ENCODE measurements at regions not wholly inside any gene's neighbourhood (a gene's known extent, or its start where the extent isn't known, plus 50 kb on each side); places are given as distances from the start of the nearest gene placed in this dataset.

DNA sequence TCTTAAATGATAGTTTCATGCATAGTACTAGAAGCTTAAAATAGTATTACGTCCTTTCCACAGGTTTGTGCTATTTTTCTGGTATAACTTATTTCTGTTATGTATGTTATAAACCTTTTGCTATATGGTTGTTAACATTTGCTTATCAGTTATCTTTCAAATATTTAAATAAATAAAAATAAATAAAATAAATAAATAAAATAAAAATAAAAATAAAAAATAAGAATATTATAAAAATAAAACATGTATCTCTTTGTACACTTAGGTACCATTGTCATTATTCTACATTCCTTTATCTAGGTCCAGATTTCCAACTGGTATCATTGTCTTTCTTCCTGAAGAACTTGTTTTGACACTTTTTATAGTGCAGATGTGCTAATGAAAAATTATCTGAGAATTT, 1310.4 kb upstream of the SLC10A2 start:
- DNase-seq (ENCODE audit: low spot score) (no peak), ATAC-seq (ENCODE audit: low read depth) (no peak)
- no peaks in the 10 kb centered on the region for H3K9me3 ChIP-seq (ENCODE audit: severe bottlenecking)
- H3K4me1 ChIP-seq (ENCODE audit: insufficient read depth, poor library complexity, severe bottlenecking) = no peaks in the 10 kb centered on the region
- TF ChIP-seq, protein P1, sequence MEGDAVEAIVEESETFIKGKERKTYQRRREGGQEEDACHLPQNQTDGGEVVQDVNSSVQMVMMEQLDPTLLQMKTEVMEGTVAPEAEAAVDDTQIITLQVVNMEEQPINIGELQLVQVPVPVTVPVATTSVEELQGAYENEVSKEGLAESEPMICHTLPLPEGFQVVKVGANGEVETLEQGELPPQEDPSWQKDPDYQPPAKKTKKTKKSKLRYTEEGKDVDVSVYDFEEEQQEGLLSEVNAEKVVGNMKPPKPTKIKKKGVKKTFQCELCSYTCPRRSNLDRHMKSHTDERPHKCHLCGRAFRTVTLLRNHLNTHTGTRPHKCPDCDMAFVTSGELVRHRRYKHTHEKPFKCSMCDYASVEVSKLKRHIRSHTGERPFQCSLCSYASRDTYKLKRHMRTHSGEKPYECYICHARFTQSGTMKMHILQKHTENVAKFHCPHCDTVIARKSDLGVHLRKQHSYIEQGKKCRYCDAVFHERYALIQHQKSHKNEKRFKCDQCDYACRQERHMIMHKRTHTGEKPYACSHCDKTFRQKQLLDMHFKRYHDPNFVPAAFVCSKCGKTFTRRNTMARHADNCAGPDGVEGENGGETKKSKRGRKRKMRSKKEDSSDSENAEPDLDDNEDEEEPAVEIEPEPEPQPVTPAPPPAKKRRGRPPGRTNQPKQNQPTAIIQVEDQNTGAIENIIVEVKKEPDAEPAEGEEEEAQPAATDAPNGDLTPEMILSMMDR (IDR thresholded peaks at IDR 0.05; ENCODE audit: poor library complexity, severe bottlenecking) = no peak
- H3K4me3 ChIP-seq (ENCODE audit: severe bottlenecking) = no peak overlapping the region
- no peaks in the 10 kb centered on the region for H3K36me3 ChIP-seq (ENCODE audit: low read depth)
- H3K27ac ChIP-seq (ENCODE audit: poor library complexity, severe bottlenecking) = no peak overlapping the region
- no peaks in the 10 kb centered on the region for H3K27me3 ChIP-seq (ENCODE audit: insufficient read depth, poor library complexity, severe bottlenecking)

DNA sequence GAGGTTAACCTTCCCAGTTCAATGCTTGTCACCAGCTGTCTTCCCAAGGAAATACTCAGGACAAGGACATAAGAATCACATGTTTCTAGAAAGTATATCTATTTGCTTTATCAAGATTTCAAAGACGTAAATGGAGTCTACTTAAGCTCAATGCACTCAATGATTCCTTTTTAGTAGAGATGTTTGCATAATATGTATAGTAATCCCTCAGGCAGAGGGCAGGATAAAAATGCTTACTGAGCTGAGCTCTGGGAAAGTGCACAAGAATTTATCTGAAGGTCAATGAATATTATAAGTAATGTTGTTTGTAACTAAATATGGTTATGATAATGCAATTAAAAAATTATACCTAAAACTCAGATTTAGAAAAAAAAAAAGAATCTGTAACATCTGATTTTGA, 1309.4 kb upstream of the SLC10A2 start:
- no peak for ATAC-seq (ENCODE audit: low read depth)
- TF ChIP-seq, protein P1 (IDR thresholded peaks at IDR 0.05; ENCODE audit: poor library complexity, severe bottlenecking) = no peak

DNA sequence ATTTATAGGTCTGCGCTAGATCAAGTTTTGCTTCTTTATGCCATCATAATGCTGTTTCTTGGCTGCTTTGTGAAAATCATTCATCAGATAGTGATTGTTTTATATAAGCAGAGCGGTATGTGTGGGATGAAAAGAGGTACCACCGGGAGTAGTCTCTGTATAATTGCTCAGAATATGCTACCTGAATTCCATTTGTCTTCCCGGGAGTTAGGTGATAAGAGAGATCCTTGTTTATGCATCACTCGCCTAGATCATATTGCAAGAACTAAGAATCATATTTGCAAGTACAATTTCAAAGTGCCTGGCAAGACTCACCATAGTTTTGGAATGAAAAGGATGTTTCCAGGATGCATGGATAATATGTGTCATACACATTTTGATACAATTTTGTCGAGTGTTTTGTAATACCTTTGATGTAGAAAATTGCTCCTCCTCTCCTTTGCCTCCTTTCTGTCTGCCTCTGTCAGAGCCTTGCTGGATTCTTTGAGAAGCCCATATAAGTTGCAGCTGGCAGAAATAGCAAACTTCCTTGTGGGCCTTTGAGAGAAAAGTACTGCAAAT, 1306.0 kb upstream of the SLC10A2 start:
- H3K4me1 ChIP-seq (ENCODE audit: insufficient read depth, poor library complexity, severe bottlenecking) = no peaks in the 10 kb centered on the region
- H3K27me3 ChIP-seq (ENCODE audit: insufficient read depth, poor library complexity, severe bottlenecking) = no peaks in the 10 kb centered on the region
- no peaks in the 10 kb centered on the region for H3K9me3 ChIP-seq (ENCODE audit: severe bottlenecking)
- no peaks in the 10 kb centered on the region for H3K36me3 ChIP-seq (ENCODE audit: low read depth)
- TF ChIP-seq, protein P1 (IDR thresholded peaks at IDR 0.05; ENCODE audit: poor library complexity, severe bottlenecking) = no peak
- no peak overlapping the region for H3K4me3 ChIP-seq (ENCODE audit: severe bottlenecking)
- ATAC-seq (ENCODE audit: low read depth) = no peak
- no peak for DNase-seq (ENCODE audit: low spot score)
- H3K27ac ChIP-seq (ENCODE audit: poor library complexity, severe bottlenecking) = no peak overlapping the region

More for the DNA sequence above, 1309.4 kb upstream of the SLC10A2 start:
- Histone ChIP-seq H3K27me3 (ENCODE audit: insufficient read depth, poor library complexity, severe bottlenecking) (no peaks in the 10 kb centered on the region), H3K4me1 (ENCODE audit: insufficient read depth, poor library complexity, severe bottlenecking) (no peaks in the 10 kb centered on the region), H3K36me3 (ENCODE audit: low read depth) (no peaks in the 10 kb centered on the region), H3K4me3 (ENCODE audit: severe bottlenecking) (no peak overlapping the region), H3K9me3 (ENCODE audit: severe bottlenecking) (no peaks in the 10 kb centered on the region), H3K27ac (ENCODE audit: poor library complexity, severe bottlenecking) (no peak overlapping the region)
- DNase-seq (ENCODE audit: low spot score) = no peak

DNA sequence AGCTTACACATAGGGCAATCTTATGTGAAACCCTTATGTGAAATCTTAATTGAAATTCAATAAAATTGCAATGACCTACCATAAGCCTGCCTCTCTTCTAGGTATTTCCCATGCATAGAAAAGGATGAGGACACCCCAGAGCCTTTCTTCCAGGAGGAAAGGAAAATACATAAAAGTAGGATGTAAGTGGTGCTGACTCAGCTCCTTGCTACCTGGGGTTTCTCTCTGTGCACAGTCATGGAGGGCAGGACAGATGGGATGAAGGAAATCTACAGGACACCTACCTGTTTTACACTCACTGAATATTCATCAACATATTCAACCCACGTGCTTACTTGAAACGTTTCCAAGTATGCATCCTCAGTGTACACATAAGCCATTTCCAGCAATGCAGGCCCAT, 1299.2 kb upstream of the SLC10A2 start:
- Histone ChIP-seq H3K4me3 (ENCODE audit: severe bottlenecking) (no peak overlapping the region), H3K9me3 (ENCODE audit: severe bottlenecking) (no peaks in the 10 kb centered on the region), H3K27me3 (ENCODE audit: insufficient read depth, poor library complexity, severe bottlenecking) (no peaks in the 10 kb centered on the region), H3K36me3 (ENCODE audit: low read depth) (no peaks in the 10 kb centered on the region), H3K4me1 (ENCODE audit: insufficient read depth, poor library complexity, severe bottlenecking) (no peaks in the 10 kb centered on the region), H3K27ac (ENCODE audit: poor library complexity, severe bottlenecking) (no peak overlapping the region)
- DNase-seq (ENCODE audit: low spot score) = no peak
- no peak for ATAC-seq (ENCODE audit: low read depth)
- TF ChIP-seq, protein P1 (IDR thresholded peaks at IDR 0.05; ENCODE audit: poor library complexity, severe bottlenecking) = no peak

DNA sequence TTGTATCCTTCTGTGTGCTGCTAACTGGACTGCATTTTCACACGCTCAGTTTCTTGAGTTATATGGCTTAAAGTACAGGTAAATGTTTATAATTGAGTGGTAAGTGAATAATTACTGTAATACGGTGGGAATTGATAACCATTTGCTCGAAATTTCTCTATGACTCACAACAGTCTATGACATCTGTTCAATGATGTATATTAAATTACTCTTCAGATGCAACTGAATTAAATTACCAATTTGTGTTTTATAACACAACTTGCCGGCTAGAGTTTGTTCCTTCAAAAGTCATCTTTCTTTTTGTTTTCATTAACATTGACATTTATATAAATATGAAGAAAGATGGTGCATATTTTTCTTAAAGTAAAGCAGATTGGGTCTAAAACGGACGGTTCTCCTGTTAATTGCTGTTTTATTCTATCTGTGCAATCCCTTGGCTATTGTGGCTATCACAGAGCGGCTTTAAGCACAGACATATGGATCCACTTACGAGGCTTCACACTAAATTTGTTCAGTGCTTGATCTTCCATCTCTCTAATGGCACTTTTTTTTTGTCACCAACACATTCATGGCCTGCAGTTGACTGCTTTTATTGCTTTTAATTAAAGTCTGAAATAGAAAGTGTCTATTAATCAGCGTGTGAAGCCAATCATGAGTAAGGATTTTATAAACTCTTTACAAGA, 1291.6 kb upstream of the SLC10A2 start:
- Histone ChIP-seq H3K27ac (ENCODE audit: poor library complexity, severe bottlenecking) (no peak overlapping the region), H3K4me1 (ENCODE audit: insufficient read depth, poor library complexity, severe bottlenecking) (no peaks in the 10 kb centered on the region), H3K9me3 (ENCODE audit: severe bottlenecking) (no peaks in the 10 kb centered on the region), H3K27me3 (ENCODE audit: insufficient read depth, poor library complexity, severe bottlenecking) (no peaks in the 10 kb centered on the region), H3K36me3 (ENCODE audit: low read depth) (no peaks in the 10 kb centered on the region), H3K4me3 (ENCODE audit: severe bottlenecking) (no peak overlapping the region)
- DNase-seq (ENCODE audit: low spot score) (no peak), ATAC-seq (ENCODE audit: low read depth) (no peak)
- TF ChIP-seq, protein P1 (IDR thresholded peaks at IDR 0.05; ENCODE audit: poor library complexity, severe bottlenecking) = no peak

Data from RWPE2 (cell line).